Neural cell (in vitro differentiated cells): ENCODE measurements at regions not wholly inside any gene's neighbourhood (a gene's known extent, or its start where the extent isn't known, plus 50 kb on each side); places are given as distances from the start of the nearest gene placed in this dataset.

Experiments used
- CTCF ChIP-seq: fragments of 450-650 bp; IDR thresholded peaks from 2 replicates; pipeline ENCODE4 v1.5.1; 2014; ENCODE audit warnings: antibody characterized with exemption, mild to moderate bottlenecking, moderate library complexity; ENCODE audit not compliant: poor library complexity, severe bottlenecking
- EZH2 ChIP-seq: fragments of 200-600, 300-800 bp; shearing (Covaris generic), sonication (generic); IDR thresholded peaks from 2 replicates; pipeline ENCODE4 v1.6.1; 2014; ENCODE audit warnings: antibody characterized with exemption, low read length, borderline replicate concordance, mild to moderate bottlenecking; ENCODE audit not compliant: insufficient read depth, poor library complexity, severe bottlenecking

GRCh38 chr1:168437821-168438220 is 106.0 kb downstream of the XCL2 start:
- TF ChIP-seq CTCF (no peak), EZH2 (no peak)
